ENCODE measurements at regions not wholly inside any gene's neighbourhood (a gene's known extent, or its start where the extent isn't known, plus 50 kb on each side); places are given as distances from the start of the nearest gene placed in this dataset.

GRCh38 chr1:22255341-22256212, 112.7 kb upstream of the WNT4 start:
- TF ChIP-seq CTCF (IDR thresholded peaks at IDR 0.05; ENCODE audit: insufficient read depth, low read length) = no peak
- DNase-seq (ENCODE audit: low read depth) = no peak
- no peak overlapping the region for H3K4me3 ChIP-seq (ENCODE audit: low read depth, low read length)

- no peak overlapping the region for H3K4me3 ChIP-seq (ENCODE audit: low read depth, low read length)
- no peak for DNase-seq (ENCODE audit: low read depth)
- no peak for TF ChIP-seq CTCF (IDR thresholded peaks at IDR 0.05; ENCODE audit: insufficient read depth, low read length)
Observed at GRCh38 chr1:22256213-22256512, 113.3 kb upstream of the WNT4 start.

- DNase-seq (ENCODE audit: low read depth) = no peak
- TF ChIP-seq CTCF (IDR thresholded peaks at IDR 0.05; ENCODE audit: insufficient read depth, low read length) = no peak
- H3K4me3 ChIP-seq (ENCODE audit: low read depth, low read length) = no peak overlapping the region
Observed at GRCh38 chr1:22257290-22258275, 114.7 kb upstream of the WNT4 start.

GRCh38 chr1:22258698-22259097, 115.8 kb upstream of the WNT4 start:
- no peak overlapping the region for H3K4me3 ChIP-seq (ENCODE audit: low read depth, low read length)
- no peak for TF ChIP-seq CTCF (IDR thresholded peaks at IDR 0.05; ENCODE audit: insufficient read depth, low read length)
- no peak for DNase-seq (ENCODE audit: low read depth)

GRCh38 chr1:22259551-22260282, 116.8 kb upstream of the WNT4 start:
- no peak for TF ChIP-seq CTCF (IDR thresholded peaks at IDR 0.05; ENCODE audit: insufficient read depth, low read length)
- H3K4me3 ChIP-seq (ENCODE audit: low read depth, low read length) = no peak overlapping the region
- DNase-seq (ENCODE audit: low read depth) = no peak

GRCh38 chr1:22260860-22261432, 118.0 kb upstream of the WNT4 start:
- H3K4me3 ChIP-seq (ENCODE audit: low read depth, low read length) = no peak overlapping the region
- DNase-seq (ENCODE audit: low read depth) = no peak
- no peak for TF ChIP-seq CTCF (IDR thresholded peaks at IDR 0.05; ENCODE audit: insufficient read depth, low read length)

Data from fibroblast of the aortic adventitia (primary cell).